ENCODE measurements at regions not wholly inside any gene's neighbourhood (a gene's known extent, or its start where the extent isn't known, plus 50 kb on each side); places are given as distances from the start of the nearest gene placed in this dataset.

- DNase-seq, result no peak
Observed at GRCh38 chr1:209364716-209365115, 218.8 kb upstream of the CAMK1G start.

- DNase-seq, result no peak
Observed at GRCh38 chr1:209367061-209367772, 216.3 kb upstream of the CAMK1G start.

GRCh38 chr1:209368864-209369598 lies 214.5 kb upstream of the CAMK1G start:
- DNase-seq, result no peak

DNA sequence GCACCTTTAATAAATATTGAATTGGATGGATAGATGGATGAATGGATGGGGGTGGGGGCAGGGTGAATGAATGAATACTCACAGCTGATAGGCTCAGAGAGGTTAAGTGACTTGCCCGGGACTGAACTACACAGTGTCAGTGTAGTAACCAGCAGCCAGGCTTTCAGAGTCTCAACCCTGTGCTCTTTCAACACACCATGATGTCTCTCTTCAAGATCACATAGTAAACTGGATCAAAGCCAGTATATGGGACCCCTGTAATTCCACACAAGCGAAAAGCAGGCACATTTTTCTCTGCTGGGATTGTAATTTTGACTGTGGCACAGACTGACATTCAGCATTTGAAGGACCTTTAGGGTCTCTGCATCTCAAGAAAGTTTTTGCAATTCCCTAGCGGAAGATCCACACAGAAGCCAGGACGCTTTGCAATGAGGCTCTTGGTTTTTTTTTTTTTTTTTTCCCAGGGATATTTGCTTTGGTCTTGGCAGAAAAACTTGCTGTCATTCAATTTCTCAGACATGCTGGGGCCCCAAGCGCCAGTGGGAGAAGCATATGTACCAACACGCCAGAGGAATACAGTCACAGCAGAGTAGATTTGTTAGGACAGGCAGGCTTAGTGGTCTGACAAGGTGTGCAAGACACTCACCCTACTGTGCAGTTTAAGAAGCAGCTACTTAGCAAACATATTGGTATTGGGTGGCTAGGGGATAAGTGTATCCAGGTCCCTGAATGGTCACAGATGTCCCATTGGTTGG lies 213.1 kb upstream of the CAMK1G start:
- DNase-seq, result no peak

DNA sequence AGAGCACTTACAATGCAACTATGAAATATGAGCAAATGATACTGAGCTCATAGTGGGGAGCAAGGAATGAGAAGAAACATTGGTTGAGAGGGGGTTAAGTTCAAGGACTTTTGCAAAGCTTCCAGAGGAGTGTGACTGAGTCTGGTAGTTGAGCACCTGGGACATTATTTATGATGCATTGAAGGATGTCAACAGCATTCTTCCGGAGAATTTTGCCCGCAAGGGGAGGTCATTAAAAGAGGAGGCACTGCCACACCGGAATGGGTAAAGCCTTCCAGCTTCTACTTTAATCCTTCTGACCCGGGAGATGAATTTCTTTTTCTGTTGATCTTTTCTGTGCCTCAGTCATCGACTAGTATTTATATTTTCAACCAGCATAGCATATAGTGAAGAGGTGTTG lies 208.4 kb upstream of the CAMK1G start:
- no peak for DNase-seq

- no peak for DNase-seq
Observed at GRCh38 chr1:209375671-209376365, 207.7 kb upstream of the CAMK1G start.

GRCh38 chr1:209376774-209377173 lies 206.7 kb upstream of the CAMK1G start:
- no peak for DNase-seq

GRCh38 chr1:209377995-209378394 lies 205.5 kb upstream of the CAMK1G start:
- DNase-seq, result no peak

DNA sequence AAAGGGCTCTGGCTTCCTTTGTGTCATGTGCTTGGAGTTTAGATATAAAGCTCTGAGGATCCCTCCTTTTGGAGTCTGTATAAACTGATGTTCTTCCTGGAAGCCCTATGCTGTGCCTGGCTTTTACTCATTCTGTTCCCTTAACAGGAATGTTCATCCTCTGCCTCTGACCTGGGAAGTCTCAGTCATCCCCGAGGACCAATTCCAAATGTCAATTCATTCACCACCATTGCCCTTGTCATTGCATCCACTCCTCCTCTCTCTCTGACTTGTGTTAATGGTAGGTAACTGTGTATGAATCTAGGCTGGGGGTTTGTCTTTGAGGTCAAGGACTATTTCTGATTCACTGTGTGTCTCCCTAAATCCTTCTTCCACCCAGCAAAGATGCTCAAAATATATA lies 204.2 kb upstream of the CAMK1G start:
- DNase-seq, result no peak

- no peak for DNase-seq
Observed at GRCh38 chr1:209380420-209380819, 203.1 kb upstream of the CAMK1G start.

GRCh38 chr1:209382231-209383100 lies 201.0 kb upstream of the CAMK1G start:
- DNase-seq, result no peak

DNA sequence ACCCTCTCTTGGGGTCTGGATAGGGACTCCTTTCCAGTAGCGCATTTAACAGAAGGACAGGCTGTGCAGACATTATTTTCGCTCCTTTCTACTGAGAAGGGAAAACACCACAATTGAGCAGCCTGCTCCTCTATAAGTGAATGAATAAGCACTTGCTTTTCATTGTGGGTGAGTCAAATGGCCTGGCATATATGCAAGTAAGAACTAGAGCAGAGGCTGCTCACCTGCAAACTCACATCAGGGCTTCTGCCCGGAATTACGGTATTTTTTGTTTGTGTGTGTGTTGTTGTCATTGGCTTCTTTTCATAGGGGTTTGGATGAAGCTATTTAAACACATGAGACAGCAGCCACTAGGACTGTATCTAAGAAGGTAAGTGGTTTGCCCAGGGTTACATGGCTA lies 200.1 kb upstream of the CAMK1G start:
- DNase-seq, result no peak

DNA sequence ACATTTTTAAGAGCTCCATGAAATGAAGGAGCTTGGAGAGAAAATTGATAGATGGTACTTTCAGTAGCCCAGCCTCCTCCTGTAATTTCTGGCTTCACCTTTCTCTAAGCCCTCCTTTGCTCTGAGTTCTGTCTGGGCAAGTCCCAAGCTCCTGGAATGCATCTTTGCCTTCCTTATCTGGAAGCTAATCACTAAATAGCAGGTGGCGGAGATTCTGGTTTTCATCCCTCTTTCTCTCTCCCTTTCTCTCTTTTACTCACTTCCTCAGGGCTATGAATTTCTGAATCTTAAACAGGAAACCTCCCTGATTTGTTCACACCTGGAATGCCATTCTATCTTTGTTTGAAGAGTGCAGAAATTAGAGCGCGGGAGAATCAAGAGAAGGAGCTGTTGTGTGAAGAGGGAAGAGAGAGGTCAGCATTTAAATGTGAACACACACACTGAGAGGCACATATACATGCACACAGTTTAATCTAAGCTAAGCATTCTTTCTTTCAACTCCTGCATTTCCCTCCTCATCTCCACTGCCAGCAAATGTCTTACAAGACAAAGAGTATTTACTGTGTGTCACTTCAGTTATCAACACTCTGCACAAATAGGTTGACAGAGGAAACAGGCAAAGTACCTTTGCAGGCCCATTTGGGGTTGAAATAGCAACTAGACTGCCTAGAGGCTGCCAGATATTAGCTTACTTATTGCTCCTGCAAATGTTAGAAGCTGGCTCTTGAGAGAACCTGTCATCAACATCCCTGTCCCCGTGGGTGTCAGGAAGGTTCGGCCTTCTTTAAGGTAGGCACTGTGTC lies 199.4 kb upstream of the CAMK1G start:
- DNase-seq, result no peak

DNA sequence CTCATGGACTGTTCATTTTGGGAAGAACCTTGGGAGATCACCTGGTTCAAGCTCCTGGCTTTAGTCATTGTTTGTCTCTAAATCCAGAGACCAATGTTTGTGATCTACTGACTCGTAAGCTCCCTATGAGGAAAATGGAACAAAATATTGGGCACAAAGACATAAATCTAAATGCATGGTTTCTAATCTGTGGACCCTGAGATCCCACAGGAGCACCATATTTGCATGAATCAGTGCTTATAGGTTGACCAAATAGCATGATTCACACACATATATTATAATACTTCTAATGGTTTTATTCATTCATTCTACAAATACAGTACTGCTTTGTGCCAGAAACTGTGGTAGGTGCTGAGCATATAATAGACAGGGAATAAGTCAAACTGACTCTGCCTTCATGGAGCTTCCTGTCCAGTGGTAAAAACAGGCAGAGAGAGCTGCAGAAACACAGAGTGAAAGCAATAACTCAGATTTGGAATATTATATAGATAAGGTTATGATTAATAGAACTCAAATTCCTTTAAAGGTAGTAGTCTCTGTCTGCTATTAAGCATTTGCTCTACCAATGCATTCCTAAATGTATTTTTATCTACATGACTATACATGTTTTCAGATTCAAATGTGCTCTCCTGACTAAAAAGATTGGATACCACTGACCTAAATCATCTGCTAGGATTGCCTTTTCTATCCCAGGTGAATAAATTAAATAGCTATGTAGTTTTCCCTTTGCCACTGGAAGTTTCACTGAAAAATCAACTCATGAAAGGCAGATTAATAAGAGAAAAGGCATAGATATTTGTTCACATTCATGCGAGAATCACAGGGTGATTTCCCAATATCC lies 198.6 kb upstream of the CAMK1G start:
- DNase-seq, result no peak

- DNase-seq, result no peak
Observed at GRCh38 chr1:209386156-209386555, 197.4 kb upstream of the CAMK1G start.

GRCh38 chr1:209387271-209387968 lies 196.1 kb upstream of the CAMK1G start:
- no peak for DNase-seq

DNA sequence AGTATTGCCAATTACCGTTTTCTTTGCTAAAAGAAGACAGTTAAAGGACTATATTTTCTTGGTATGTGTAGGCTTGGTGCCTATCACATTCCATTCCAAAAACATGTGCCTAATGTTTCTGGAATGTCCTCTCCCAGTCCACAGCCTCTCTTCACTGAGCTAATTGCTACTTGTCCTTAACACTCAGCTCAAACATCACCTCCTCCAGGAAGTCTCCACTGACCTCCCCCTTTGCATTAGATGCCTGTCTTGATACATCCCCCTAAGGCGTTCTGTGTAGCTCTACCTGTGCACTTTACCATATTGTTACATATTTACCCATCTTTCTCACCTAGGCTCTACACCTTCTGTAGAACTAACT lies 195.6 kb upstream of the CAMK1G start:
- DNase-seq, result no peak

DNA sequence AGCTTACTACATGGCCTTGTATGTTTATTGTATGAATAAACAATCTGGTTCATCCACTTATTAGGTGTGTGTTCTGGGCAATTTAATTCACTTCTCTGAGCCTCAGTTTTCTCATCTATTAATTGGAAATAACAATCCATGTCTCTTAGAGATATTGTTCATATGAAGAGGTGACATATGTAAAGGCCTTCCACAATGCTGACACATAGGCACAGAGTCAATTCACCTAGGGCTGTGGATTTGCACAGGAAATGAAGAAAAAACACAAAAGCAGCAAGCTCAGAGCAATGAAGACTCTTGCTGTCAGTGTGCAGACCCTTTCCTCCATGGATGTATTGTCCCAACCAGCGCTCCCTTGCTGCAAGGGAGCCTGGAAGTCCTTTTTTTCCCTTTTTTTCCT lies 195.2 kb upstream of the CAMK1G start:
- DNase-seq, result no peak

- DNase-seq, result no peak
Observed at GRCh38 chr1:209389258-209389657, 194.3 kb upstream of the CAMK1G start.

DNA sequence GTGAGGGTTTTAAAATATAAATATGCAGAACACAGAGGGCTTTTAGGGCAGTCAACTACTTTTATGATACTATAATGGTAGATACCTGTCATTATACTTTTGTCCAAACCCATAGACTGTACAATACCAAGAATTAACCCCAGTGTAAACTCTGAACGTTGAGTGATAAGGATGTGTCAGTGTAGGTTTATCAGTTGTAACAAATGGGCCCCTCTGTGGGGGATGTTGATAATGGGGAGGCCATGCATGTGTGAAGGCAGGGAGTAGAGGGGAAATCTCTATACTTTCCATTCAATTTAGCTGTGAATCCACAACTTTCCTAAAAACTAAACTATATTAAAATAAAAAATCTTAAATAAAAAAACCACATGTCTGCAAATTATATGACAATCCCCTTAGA lies 193.5 kb upstream of the CAMK1G start:
- no peak for DNase-seq

All from activated effector memory CD4-positive, alpha-beta T cell treated with Interleukin-2 at 50 U/mL for 16 hours (primary cell).